SHP77 treated with DMSO at 0.1 percent for 48 hours (cell line): ENCODE measurements at regions not wholly inside any gene's neighbourhood (a gene's known extent, or its start where the extent isn't known, plus 50 kb on each side); places are given as distances from the start of the nearest gene placed in this dataset.

ENCODE experiments used
- DNase-seq: peaks from one replicate; lab custom pipeline; 2025; lab: John Stamatoyannopoulos, UW

- no peak for DNase-seq
These were observed 808.8 kb upstream of the POU3F3 start for GRCh38 chr2:104045071-104045470.

- peak; percentile 69 for DNase-seq
These were observed 807.4 kb upstream of the POU3F3 start for GRCh38 chr2:104046466-104046865.

- DNase-seq, result no peak
These were observed 806.4 kb upstream of the POU3F3 start for GRCh38 chr2:104047516-104047915.

GRCh38 chr2:104049438-104049837 is 804.5 kb upstream of the POU3F3 start:
- no peak for DNase-seq

GRCh38 chr2:104049981-104050380 is 803.9 kb upstream of the POU3F3 start:
- DNase-seq, result no peak

- DNase-seq, result no peak
These were observed 803.2 kb upstream of the POU3F3 start for GRCh38 chr2:104050656-104051242.

GRCh38 chr2:104051766-104052165 is 802.1 kb upstream of the POU3F3 start:
- DNase-seq, result no peak

GRCh38 chr2:104052356-104052755 is 801.6 kb upstream of the POU3F3 start:
- no peak for DNase-seq

- no peak for DNase-seq
These were observed 797.5 kb upstream of the POU3F3 start for GRCh38 chr2:104056451-104056850.

- DNase-seq, result no peak
These were observed 785.2 kb upstream of the POU3F3 start for GRCh38 chr2:104068665-104069064.

GRCh38 chr2:104077573-104077972 is 776.3 kb upstream of the POU3F3 start:
- DNase-seq, result no peak

GRCh38 chr2:104078431-104079157 is 775.3 kb upstream of the POU3F3 start:
- DNase-seq, result no peak

GRCh38 chr2:104088745-104089144 is 765.2 kb upstream of the POU3F3 start:
- DNase-seq, result no peak

GRCh38 chr2:104090407-104090806 is 763.5 kb upstream of the POU3F3 start:
- no peak for DNase-seq

GRCh38 chr2:104091894-104092293 is 762.0 kb upstream of the POU3F3 start:
- no peak for DNase-seq

- no peak for DNase-seq
These were observed 761.0 kb upstream of the POU3F3 start for GRCh38 chr2:104092886-104093285.

GRCh38 chr2:104102615-104103014 is 751.3 kb upstream of the POU3F3 start:
- DNase-seq, result no peak

GRCh38 chr2:104109356-104109755 is 744.6 kb upstream of the POU3F3 start:
- no peak for DNase-seq

- no peak for DNase-seq
These were observed 735.0 kb upstream of the POU3F3 start for GRCh38 chr2:104118889-104119288.

GRCh38 chr2:104120171-104120570 is 733.7 kb upstream of the POU3F3 start:
- no peak for DNase-seq

GRCh38 chr2:104125096-104125495 is 728.8 kb upstream of the POU3F3 start:
- DNase-seq, result no peak

GRCh38 chr2:104127049-104127770 is 726.7 kb upstream of the POU3F3 start:
- no peak for DNase-seq

GRCh38 chr2:104140361-104140760 is 713.6 kb upstream of the POU3F3 start:
- DNase-seq, result no peak
